ENCODE measurements at regions not wholly inside any gene's neighbourhood (a gene's known extent, or its start where the extent isn't known, plus 50 kb on each side); places are given as distances from the start of the nearest gene placed in this dataset.

DNA sequence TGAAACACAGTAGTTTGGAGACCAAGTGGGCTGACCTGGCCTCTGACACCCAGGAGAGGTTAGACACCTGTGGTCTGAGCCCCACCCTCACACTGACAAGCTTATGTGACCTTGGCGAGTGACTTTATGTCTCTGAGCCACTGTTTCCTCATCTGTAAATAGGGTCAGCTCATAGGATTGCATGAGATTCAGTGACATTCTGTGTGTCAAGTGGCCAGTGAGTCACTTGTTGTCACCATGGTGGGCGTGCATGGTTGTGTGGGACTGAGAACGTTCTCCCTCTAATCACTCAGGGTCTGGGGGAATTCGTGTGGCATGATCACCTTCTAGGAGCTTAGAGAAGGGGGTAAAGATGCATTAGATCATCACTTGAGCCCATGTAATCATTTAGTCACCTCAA lies 146.4 kb downstream of the PHETA1 start:
- TF ChIP-seq CTCF (IDR thresholded peaks at IDR 0.05; ENCODE audit: poor library complexity) (no peak), EZH2 (IDR thresholded peaks at IDR 0.05; ENCODE audit: borderline replicate concordance) (no peak)

All from hepatocyte (in vitro differentiated cells).